HCT116 (cell line): ENCODE measurements at regions not wholly inside any gene's neighbourhood (a gene's known extent, or its start where the extent isn't known, plus 50 kb on each side); places are given as distances from the start of the nearest gene placed in this dataset.

Experiments used
- ATAC-seq: fragments of 200-7000 bp; cut with Tn5 transposase; 2 replicates; pipeline ENCODE4 v1.9.1; 2020; ENCODE audit warnings: mild to moderate bottlenecking, moderate library complexity
- BruUV-seq: library from RNA; stranded (reverse); fragments of 400-500 nt; replicated peaks from 2 replicates; lab custom pipeline; 2021; lab: Mats Ljungman, UMichigan
- CTCF ChIA-PET: fragments of 300-600 bp; sonication (Branson Sonifier 250); formaldehyde crosslinking; loops from one replicate; lab custom pipeline; 2021; ENCODE audit warnings: antibody characterized with exemption; lab: Charles Lee
- POLR2A ChIA-PET: fragments of 300-600, 350-600 bp; sonication (Branson Sonifier 250); formaldehyde crosslinking; loops from one replicate; lab custom pipeline; 2021; ENCODE audit warnings: antibody characterized with exemption; lab: Charles Lee
- RAD21 ChIA-PET, 2 experiments: fragments of 300-600 bp; sonication (Branson Sonifier 250); formaldehyde crosslinking; loops; one replicate each; lab custom pipeline; 2023; ENCODE audit warnings: low total read pairs in 2 of 2; ENCODE audit not compliant: uncharacterized antibody in 2 of 2, unreplicated experiment in 2 of 2, low non-redundant PET in 1 of 2; lab: Charles Lee
- DNase-seq: peaks from one replicate; pipeline ENCODE4 v3.0.0-alpha.2; 2010; ENCODE audit warnings: low read depth, low spot score
- H2AFZ ChIP-seq: fragments of 200-600 bp; shearing (Covaris generic), sonication (generic); 2 replicates; pipeline ENCODE4 v1.6.1; 2017; ENCODE audit warnings: low read depth, mixed run types, mixed read lengths, antibody characterized with exemption, low read length; ENCODE audit not compliant: poor library complexity, severe bottlenecking
- H3K27ac ChIP-seq: 2 replicates; pipeline ENCODE4 v1.5.1; 2012; ENCODE audit warnings: low read depth, low read length
- H3K27me3 ChIP-seq: fragments of 200-600 bp; sonication (generic); 2 replicates; pipeline ENCODE4 v1.6.1; 2016; ENCODE audit warnings: mixed run types, low read length, mixed read lengths; ENCODE audit not compliant: insufficient read depth
- H3K36me3 ChIP-seq, 2 experiments: fragments of 200-500 bp in 1 of 2; fragments of 200-600 bp in 1 of 2; sonication (Bioruptor generic) in 1 of 2; sonication (generic) in 1 of 2; 2 replicates each; pipeline versions ENCODE4 v1.5.1 to v1.6.1; 2014 to 2016; ENCODE audit warnings: low read length in 2 of 2, inconsistent platforms in 1 of 2, mixed read lengths in 1 of 2, mixed run types in 1 of 2; ENCODE audit not compliant: insufficient read depth in 2 of 2, control insufficient read depth in 1 of 2
- H3K4me1 ChIP-seq, 2 experiments: fragments of 200-600 bp in 1 of 2; sonication (generic) in 1 of 2; 2 replicates each; pipeline versions ENCODE4 v1.5.1 to v1.6.1; 2012 to 2017; ENCODE audit warnings: low read length in 2 of 2, inconsistent platforms in 1 of 2, mild to moderate bottlenecking in 1 of 2, mixed read lengths in 1 of 2, mixed run types in 1 of 2, moderate library complexity in 1 of 2; ENCODE audit not compliant: insufficient read depth in 2 of 2, control insufficient read depth in 1 of 2
- H3K4me2 ChIP-seq: fragments of 200-600 bp; sonication (generic); 2 replicates; pipeline ENCODE4 v1.6.1; 2017; ENCODE audit warnings: mixed run types, low read length, mixed read lengths
- H3K4me3 ChIP-seq, 2 experiments: fragments of 200-600 bp in 1 of 2; sonication (generic) in 1 of 2; replicated peaks in 1 of 2; 2 replicates each; pipeline ENCODE4 v1.5.1; 2011 to 2016; ENCODE audit warnings: low read length in 2 of 2, control low read depth in 1 of 2, low read depth in 1 of 2, mild to moderate bottlenecking in 1 of 2, mixed read lengths in 1 of 2, mixed run types in 1 of 2
- H3K79me2 ChIP-seq: fragments of 200-600 bp; sonication (generic); 2 replicates; pipeline ENCODE4 v1.6.1; 2017; ENCODE audit warnings: mild to moderate bottlenecking, mixed run types, low read length, moderate library complexity, mixed read lengths; ENCODE audit not compliant: insufficient read depth
- H3K9ac ChIP-seq: fragments of 200-600 bp; sonication (generic); 2 replicates; pipeline ENCODE4 v1.6.1; 2016; ENCODE audit warnings: low read length, mixed read lengths
- H3K9me2 ChIP-seq: fragments of 200-600 bp; sonication (generic), shearing (Covaris generic); 2 replicates; pipeline ENCODE4 v1.6.1; 2017; ENCODE audit warnings: mixed run types, mild to moderate bottlenecking, moderate library complexity; ENCODE audit not compliant: insufficient read depth
- H3K9me3 ChIP-seq, 2 experiments: fragments of 200-500 bp in 1 of 2; fragments of 200-600 bp in 1 of 2; sonication (Bioruptor generic) in 1 of 2; sonication (generic) in 1 of 2; 2 replicates each; pipeline ENCODE4 v1.6.1; 2014 to 2017; ENCODE audit warnings: low read length in 2 of 2, mixed read lengths in 2 of 2, inconsistent platforms in 1 of 2, low read depth in 1 of 2, mild to moderate bottlenecking in 1 of 2, mixed run types in 1 of 2, moderate library complexity in 1 of 2; ENCODE audit not compliant: control insufficient read depth in 1 of 2, insufficient read depth in 1 of 2
- H4K20me1 ChIP-seq: fragments of 200-600 bp; sonication (generic), shearing (Covaris generic); 2 replicates; pipeline ENCODE4 v1.6.1; 2017; ENCODE audit warnings: mixed run types, mild to moderate bottlenecking, moderate library complexity; ENCODE audit not compliant: insufficient read depth
- CBX3 ChIP-seq: IDR thresholded peaks from 2 replicates; pipeline ENCODE4 v1.6.1; 2012; ENCODE audit warnings: low read depth
- CEBPB ChIP-seq: IDR thresholded peaks from 2 replicates; pipeline ENCODE4 v1.6.1; 2012; ENCODE audit warnings: low read depth
- EGR1 ChIP-seq: IDR thresholded peaks from 2 replicates; pipeline ENCODE4 v1.6.1; 2012; ENCODE audit warnings: low read depth
- ELF1 ChIP-seq: IDR thresholded peaks from 2 replicates; pipeline ENCODE4 v1.6.1; 2012; ENCODE audit warnings: low read depth, borderline replicate concordance
- EZH2 ChIP-seq: fragments of 200-600 bp; sonication (generic); IDR thresholded peaks from 2 replicates; pipeline ENCODE4 v1.6.1; 2017; ENCODE audit warnings: antibody characterized with exemption, mixed run types
- EZH2phosphoT487 ChIP-seq: fragments of 200-600 bp; IDR thresholded peaks from 2 replicates; pipeline ENCODE4 v1.6.1; 2018; ENCODE audit warnings: antibody characterized with exemption, borderline replicate concordance
- FOSL1 ChIP-seq: IDR thresholded peaks from 2 replicates; pipeline ENCODE4 v1.6.1; 2012; ENCODE audit warnings: low read depth
- POLR2AphosphoS5 ChIP-seq: IDR thresholded peaks from 2 replicates; pipeline ENCODE4 v1.6.1; 2011; ENCODE audit warnings: mild to moderate bottlenecking, low read depth, low read length, moderate library complexity
- RAD21 ChIP-seq: IDR thresholded peaks from 2 replicates; pipeline ENCODE4 v1.6.1; 2012; ENCODE audit warnings: low read depth, mild to moderate bottlenecking
- REST ChIP-seq: IDR thresholded peaks from 2 replicates; pipeline ENCODE4 v1.6.1; 2012; ENCODE audit warnings: low read depth
- SIN3A ChIP-seq: IDR thresholded peaks from 2 replicates; pipeline ENCODE4 v1.6.1; 2012; ENCODE audit warnings: low read depth
- SP1 ChIP-seq: IDR thresholded peaks from 2 replicates; pipeline ENCODE4 v1.6.1; 2012; ENCODE audit warnings: low read depth
- SRF ChIP-seq: IDR thresholded peaks from 2 replicates; pipeline ENCODE4 v1.6.1; 2012; ENCODE audit warnings: low read depth
- TCF7L2 ChIP-seq: IDR thresholded peaks from 2 replicates; pipeline ENCODE4 v1.7.0; 2011; ENCODE audit warnings: borderline replicate concordance, inconsistent platforms; ENCODE audit not compliant: insufficient read depth, insufficient read length; ENCODE audit errors: extremely low read depth
- YY1 ChIP-seq: IDR thresholded peaks from 2 replicates; pipeline ENCODE4 v1.6.1; 2011; ENCODE audit warnings: low read length, low read depth, moderate library complexity, mild to moderate bottlenecking; ENCODE audit not compliant: insufficient replicate concordance; ENCODE audit errors: extremely low read depth
- ZBTB33 ChIP-seq: IDR thresholded peaks from 2 replicates; pipeline ENCODE4 v1.6.1; 2011; ENCODE audit warnings: mild to moderate bottlenecking, low read length, moderate library complexity; ENCODE audit not compliant: insufficient replicate concordance; ENCODE audit errors: extremely low read depth
- ZFX ChIP-seq: fragments of 450-650 bp; IDR thresholded peaks from 2 replicates; pipeline ENCODE4 v1.6.1; 2017
- ZNF274 ChIP-seq: fragments of 200-500 bp; sonication (Bioruptor generic); IDR thresholded peaks from 2 replicates; pipeline ENCODE4 v1.6.1; 2014; ENCODE audit warnings: mild to moderate bottlenecking, low read depth, low read length, inconsistent platforms
- intact Hi-C: fragments of 100-400 bp; cut with micrococcal nuclease; formaldehyde crosslinking; loops from 2 replicates; pipeline ENCODE4 v1.10.0; 2022
- TF ChIP-seq, protein P1 (sequence below): IDR thresholded peaks from 2 replicates; pipeline ENCODE4 v1.6.1; 2012

DNA sequence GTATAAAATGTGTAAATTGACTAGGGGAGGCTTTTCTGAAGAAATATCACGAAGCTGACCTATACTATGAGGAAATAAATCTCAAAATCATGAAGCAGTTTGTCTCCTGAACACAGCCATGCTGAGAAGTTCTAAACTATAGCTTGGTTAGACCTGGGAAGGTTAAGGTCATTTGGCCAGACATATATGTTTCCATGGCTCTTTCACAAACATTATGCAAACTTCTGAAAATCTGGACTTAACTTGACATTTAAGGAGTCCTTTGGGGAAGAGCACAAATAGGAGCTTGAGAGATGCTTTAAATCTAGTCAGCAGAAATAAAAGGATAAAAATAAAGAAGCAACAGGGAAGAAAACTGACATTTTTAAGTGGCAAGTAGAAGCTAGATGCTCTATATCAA lies 115.9 kb upstream of the MEOX2 start:
- H3K36me3 ChIP-seq, result no peaks in the 10 kb centered on the region
- H3K9me2 ChIP-seq, result no peaks in the 10 kb centered on the region
- H3K9ac ChIP-seq, result no peak overlapping the region
- H3K27ac ChIP-seq, result no peak overlapping the region
- no peak for TF ChIP-seq EGR1
- no peak for TF ChIP-seq YY1
- TF ChIP-seq FOSL1, result no peak
- TF ChIP-seq EZH2, result no peak
- TF ChIP-seq POLR2AphosphoS5, result no peak
- TF ChIP-seq TCF7L2, result no peak
- no peak for TF ChIP-seq CEBPB
- no peak for TF ChIP-seq SRF
- TF ChIP-seq RAD21, result no peak
- H3K27me3 ChIP-seq, result no peaks in the 10 kb centered on the region
- intact Hi-C loops, result no loop called here
- H3K4me2 ChIP-seq, result no peak overlapping the region
- POLR2A ChIA-PET, result no interaction called here
- no peak for DNase-seq
- RAD21 ChIA-PET, result no interaction called here
- H3K4me1 ChIP-seq, result no peaks in the 10 kb centered on the region
- H4K20me1 ChIP-seq, result no peaks in the 10 kb centered on the region
- no peaks in the 10 kb centered on the region for H3K79me2 ChIP-seq
- ATAC-seq, result no peak
- BruUV-seq, result no TSS peak
- H3K9me3 ChIP-seq, result no peaks in the 10 kb centered on the region
- CTCF ChIA-PET, result no interaction called here
- H3K4me3 ChIP-seq, result no peak overlapping the region
- no peak overlapping the region for H2AFZ ChIP-seq

DNA sequence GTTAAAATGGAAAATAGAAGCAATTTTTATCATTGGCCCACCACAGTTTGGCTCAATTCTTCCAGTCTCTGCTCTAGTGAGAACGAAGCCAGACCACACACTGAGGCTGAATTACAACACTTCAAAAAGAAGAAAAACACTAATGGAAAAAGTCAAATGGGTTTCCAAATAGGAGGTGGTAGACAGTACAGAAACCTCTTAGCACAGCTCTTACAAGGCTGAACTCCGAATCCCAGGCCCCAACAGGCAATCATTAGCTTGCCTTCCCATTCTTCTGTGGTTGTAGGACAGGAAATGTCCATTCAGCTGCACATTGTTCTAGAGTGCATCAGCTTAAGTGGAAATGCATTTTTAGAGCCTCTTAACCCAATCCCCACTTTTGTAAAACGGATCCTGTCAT lies 115.1 kb upstream of the MEOX2 start:
- H3K36me3 ChIP-seq, result no peaks in the 10 kb centered on the region
- CTCF ChIA-PET, result no interaction called here
- no peaks in the 10 kb centered on the region for H3K9me3 ChIP-seq
- H4K20me1 ChIP-seq, result no peaks in the 10 kb centered on the region
- intact Hi-C loops, result no loop called here
- H3K79me2 ChIP-seq, result no peaks in the 10 kb centered on the region
- RAD21 ChIA-PET, result no interaction called here
- H3K9ac ChIP-seq, result no peak overlapping the region
- no peaks in the 10 kb centered on the region for H3K27me3 ChIP-seq
- H3K4me1 ChIP-seq, result no peaks in the 10 kb centered on the region
- no peak overlapping the region for H3K4me3 ChIP-seq
- H3K9me2 ChIP-seq, result no peaks in the 10 kb centered on the region
- no peak for ATAC-seq
- no TSS peak for BruUV-seq
- POLR2A ChIA-PET, result no interaction called here
- no peak overlapping the region for H3K27ac ChIP-seq
- H2AFZ ChIP-seq, result no peak overlapping the region
- no peak for DNase-seq
- no peak overlapping the region for H3K4me2 ChIP-seq
- TF ChIP-seq CBX3 (no peak), REST (no peak), ELF1 (no peak), ZFX (no peak), ZNF274 (no peak), SIN3A (no peak), SP1 (no peak), ZBTB33 (no peak), EZH2phosphoT487 (no peak)
- TF ChIP-seq, protein P1, sequence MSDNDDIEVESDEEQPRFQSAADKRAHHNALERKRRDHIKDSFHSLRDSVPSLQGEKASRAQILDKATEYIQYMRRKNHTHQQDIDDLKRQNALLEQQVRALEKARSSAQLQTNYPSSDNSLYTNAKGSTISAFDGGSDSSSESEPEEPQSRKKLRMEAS, result no peak
